ENCODE measurements at regions not wholly inside any gene's neighbourhood (a gene's known extent, or its start where the extent isn't known, plus 50 kb on each side); places are given as distances from the start of the nearest gene placed in this dataset.

DNA sequence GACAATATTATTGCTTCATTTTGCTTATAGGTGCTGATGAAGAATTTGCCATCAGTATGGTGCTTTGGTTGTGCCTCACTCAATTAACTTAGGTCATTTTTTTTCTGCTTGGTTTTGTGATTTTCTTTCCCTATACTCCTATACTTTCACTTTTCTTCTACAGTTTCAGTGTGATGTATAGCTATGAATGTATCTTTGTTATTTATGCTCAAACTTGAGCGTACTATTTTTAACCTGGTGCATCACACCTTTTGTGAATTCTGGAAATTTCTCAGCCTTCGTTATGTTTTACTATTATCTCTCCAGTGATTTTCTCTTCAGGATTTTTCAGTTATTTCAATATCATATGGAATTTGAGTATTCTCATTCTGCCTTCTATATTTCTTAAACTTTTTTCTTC, 2035.3 kb upstream of the LRRTM1 start:
- TF ChIP-seq, protein P1, sequence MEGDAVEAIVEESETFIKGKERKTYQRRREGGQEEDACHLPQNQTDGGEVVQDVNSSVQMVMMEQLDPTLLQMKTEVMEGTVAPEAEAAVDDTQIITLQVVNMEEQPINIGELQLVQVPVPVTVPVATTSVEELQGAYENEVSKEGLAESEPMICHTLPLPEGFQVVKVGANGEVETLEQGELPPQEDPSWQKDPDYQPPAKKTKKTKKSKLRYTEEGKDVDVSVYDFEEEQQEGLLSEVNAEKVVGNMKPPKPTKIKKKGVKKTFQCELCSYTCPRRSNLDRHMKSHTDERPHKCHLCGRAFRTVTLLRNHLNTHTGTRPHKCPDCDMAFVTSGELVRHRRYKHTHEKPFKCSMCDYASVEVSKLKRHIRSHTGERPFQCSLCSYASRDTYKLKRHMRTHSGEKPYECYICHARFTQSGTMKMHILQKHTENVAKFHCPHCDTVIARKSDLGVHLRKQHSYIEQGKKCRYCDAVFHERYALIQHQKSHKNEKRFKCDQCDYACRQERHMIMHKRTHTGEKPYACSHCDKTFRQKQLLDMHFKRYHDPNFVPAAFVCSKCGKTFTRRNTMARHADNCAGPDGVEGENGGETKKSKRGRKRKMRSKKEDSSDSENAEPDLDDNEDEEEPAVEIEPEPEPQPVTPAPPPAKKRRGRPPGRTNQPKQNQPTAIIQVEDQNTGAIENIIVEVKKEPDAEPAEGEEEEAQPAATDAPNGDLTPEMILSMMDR (conservative IDR thresholded peaks at IDR 0.05; ENCODE audit: low read depth, low read length) = no peak
- TF ChIP-seq EZH2 (IDR thresholded peaks at IDR 0.05; ENCODE audit: low read length, unreplicated experiment) (no peak), EZH2phosphoT487 (IDR thresholded peaks at IDR 0.05; ENCODE audit: borderline replicate concordance, low read length) (no peak)
